NCI-H460 (cell line): ENCODE measurements at regions not wholly inside any gene's neighbourhood (a gene's known extent, or its start where the extent isn't known, plus 50 kb on each side); places are given as distances from the start of the nearest gene placed in this dataset.

Experiments
- DNase-seq: peaks from one replicate; pipeline ENCODE4 v3.0.0-alpha.2; 2016; ENCODE audit warnings: low read depth; ENCODE audit errors: extremely low read depth

DNA sequence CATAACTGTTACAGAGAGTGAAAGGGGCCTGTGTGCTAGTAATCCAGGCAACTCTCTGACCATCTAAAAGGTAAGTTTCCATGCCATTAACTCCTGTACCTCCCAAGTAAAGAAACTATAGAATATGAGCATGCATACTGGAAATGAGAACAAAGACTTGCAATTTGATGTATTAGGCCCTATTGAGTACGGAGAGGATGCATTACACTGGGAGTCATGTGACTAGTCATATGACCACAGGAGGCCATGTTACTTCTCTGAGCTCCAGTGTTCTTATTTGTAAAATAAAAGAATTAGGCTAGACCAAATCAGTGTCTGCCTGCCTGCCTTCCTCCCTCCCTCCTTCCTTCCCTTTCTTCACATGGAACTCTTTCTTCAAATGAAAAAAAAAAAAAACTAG is 440.1 kb upstream of the CCDC196 start:
- no peak for DNase-seq

DNA sequence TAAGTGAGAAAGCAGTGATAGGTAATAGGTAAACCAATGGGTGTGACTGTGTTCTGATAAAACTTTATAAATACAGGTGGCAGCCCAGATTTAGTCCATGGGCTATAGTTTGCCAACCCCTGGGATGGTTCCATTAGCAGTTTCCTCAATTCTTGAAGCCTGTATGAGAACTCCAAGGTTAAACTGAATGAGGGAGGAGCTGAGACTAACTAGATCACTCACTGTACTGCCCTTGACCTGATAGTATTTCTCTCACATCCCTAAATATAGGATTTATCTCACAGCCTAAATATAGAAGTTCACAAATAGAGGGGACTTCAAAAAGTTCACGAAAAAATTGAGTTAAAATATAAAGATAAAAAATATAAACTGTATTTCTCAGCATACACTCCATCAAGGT is 439.6 kb upstream of the CCDC196 start:
- DNase-seq: no peak

GRCh38 chr14:66056268-66056907 is 429.8 kb upstream of the CCDC196 start:
- DNase-seq: no peak

GRCh38 chr14:66056926-66057552 is 429.1 kb upstream of the CCDC196 start:
- no peak for DNase-seq

GRCh38 chr14:66065188-66065587 is 421.0 kb upstream of the CCDC196 start:
- no peak for DNase-seq

GRCh38 chr14:66066981-66067776 is 419.0 kb upstream of the CCDC196 start:
- no peak for DNase-seq

- DNase-seq: no peak
These were observed 417.1 kb upstream of the CCDC196 start for GRCh38 chr14:66069036-66069435.

GRCh38 chr14:66069830-66070541 is 416.2 kb upstream of the CCDC196 start:
- no peak for DNase-seq

- peak; percentile 30 for DNase-seq
These were observed 415.4 kb upstream of the CCDC196 start for GRCh38 chr14:66070542-66071319.

- no peak for DNase-seq
These were observed 413.7 kb upstream of the CCDC196 start for GRCh38 chr14:66072190-66073084.

DNA sequence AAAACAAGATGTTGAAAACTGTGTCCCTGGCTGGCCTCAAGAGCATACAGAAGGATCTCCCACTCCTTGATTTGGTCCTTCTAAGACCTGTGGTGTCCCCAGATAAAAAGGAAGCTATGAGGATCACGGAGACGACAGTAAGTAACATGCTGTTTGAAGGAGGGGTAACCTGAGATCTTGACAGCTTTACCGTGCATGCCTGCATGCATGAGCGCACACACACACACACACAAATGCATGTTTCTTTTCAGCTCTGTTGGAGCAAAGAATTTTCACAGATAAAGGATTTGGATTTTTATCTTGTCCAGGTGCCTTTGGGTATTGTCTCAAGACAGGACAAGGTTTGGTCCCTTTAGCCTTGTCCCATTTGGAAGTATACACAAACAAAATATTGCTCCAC is 411.6 kb upstream of the CCDC196 start:
- DNase-seq: no peak

- DNase-seq: no peak
These were observed 410.0 kb upstream of the CCDC196 start for GRCh38 chr14:66076176-66076575.

- no peak for DNase-seq
These were observed 408.2 kb upstream of the CCDC196 start for GRCh38 chr14:66078006-66078405.

DNA sequence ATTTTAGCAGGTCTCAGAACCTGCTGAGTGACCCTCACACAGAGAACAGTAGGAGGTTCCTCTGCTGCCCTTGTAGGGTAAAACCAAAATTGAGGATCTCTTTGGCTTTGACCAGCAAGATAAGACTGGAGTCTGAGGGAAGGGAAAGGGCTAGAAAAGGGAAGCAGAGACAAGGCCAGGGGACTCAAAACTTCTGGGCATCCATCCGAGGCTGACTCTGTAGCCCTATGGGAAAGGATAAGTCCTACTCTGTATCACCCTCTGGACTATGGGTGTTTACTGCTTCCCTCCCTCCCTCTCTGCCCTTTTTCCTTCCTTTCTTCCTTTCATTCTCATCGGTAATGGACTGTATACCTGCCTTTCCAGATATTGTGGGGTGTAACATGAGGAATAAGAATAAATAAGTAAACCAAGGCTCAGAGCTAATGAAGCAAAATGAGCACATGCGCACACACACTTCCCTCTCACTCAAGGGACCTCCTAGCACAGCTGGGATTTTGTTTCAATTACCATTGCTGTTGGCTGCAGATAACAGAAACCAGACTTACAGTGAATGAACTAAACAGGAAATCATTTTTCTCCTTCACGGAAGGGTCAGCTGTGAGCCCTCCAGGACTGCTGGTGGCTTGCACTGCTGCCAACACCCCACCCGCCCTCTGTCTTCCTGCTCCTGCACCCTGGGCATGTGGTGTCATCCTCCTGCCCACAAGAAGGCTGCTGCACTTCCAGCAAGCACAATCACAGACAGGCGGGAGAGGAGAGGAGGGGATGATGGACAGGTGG is 404.4 kb upstream of the CCDC196 start:
- DNase-seq: no peak

- no peak for DNase-seq
These were observed 400.9 kb upstream of the CCDC196 start for GRCh38 chr14:66085224-66085623.

- DNase-seq: no peak
These were observed 400.5 kb upstream of the CCDC196 start for GRCh38 chr14:66085665-66086064.

DNA sequence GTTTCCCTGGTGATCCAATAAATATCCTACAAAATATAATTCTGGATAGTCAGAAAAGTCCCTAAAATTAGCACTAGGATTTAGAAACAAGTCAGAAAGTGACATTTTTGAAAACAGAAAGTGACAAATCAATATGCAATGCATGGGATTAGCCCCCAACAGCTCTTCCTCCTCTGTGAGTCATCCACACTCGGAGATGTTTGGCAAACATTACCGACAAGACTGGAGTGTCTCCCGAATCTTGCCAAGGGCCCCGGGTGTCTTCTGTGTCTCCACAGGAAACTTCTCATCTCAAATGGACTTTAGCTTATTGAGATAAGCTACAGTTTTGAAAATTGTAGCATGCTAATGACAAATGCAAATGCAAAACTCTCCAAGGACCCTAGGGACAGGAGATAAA is 398.9 kb upstream of the CCDC196 start:
- no peak for DNase-seq

DNA sequence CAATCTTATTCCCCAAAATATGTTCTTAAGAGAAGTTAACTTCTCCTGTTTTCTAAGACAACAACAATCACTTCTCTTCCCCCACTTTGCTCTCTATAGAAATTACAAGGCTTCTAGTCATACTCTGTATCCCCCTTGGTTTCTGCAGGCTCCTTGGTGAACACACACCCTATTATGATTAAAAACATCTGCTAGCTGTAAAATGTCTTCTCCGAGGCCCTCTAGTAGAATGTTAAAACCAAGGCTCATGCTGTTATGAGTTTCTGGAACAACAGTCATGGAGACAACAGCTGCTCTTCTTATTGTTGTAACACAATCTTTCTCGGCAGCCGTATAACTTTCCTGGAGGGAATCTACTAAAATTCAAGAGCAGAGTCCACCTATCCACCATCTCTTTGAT is 397.5 kb upstream of the CCDC196 start:
- no peak for DNase-seq

GRCh38 chr14:66092206-66092605 is 394.0 kb upstream of the CCDC196 start:
- no peak for DNase-seq
